B cell (primary cell): ENCODE measurements at regions not wholly inside any gene's neighbourhood (a gene's known extent, or its start where the extent isn't known, plus 50 kb on each side); places are given as distances from the start of the nearest gene placed in this dataset.

ENCODE experiments used
- CTCF ChIP-seq: fragments of 200-600 bp; IDR thresholded peaks from one replicate; pipeline ENCODE4 v1.8.0; 2022; ENCODE audit warnings: antibody characterized with exemption, mild to moderate bottlenecking
- EZH2 ChIP-seq: IDR thresholded peaks from 2 replicates; pipeline ENCODE4 v1.6.1; 2012; ENCODE audit warnings: borderline replicate concordance, low read depth, mild to moderate bottlenecking, moderate library complexity, low read length; ENCODE audit not compliant: insufficient read depth, poor library complexity, severe bottlenecking

GRCh38 chr2:175827856-175828255, 174.2 kb downstream of the LNPK start:
- TF ChIP-seq CTCF (no peak), EZH2 (no peak)
